DOHH2 (cell line): ENCODE measurements at regions not wholly inside any gene's neighbourhood (a gene's known extent, or its start where the extent isn't known, plus 50 kb on each side); places are given as distances from the start of the nearest gene placed in this dataset.

Experiments used
- EZH2phosphoT487 ChIP-seq: fragments of 200-600 bp; sonication (generic); IDR thresholded peaks from 2 replicates; pipeline ENCODE4 v1.6.1; 2017; ENCODE audit warnings: borderline replicate concordance, mild to moderate bottlenecking, antibody characterized with exemption, low read length, moderate library complexity, mixed read lengths
- TF ChIP-seq, protein P1 (sequence below): fragments of 200-600 bp; sonication (generic); IDR thresholded peaks from one replicate; pipeline ENCODE4 v1.5.1; 2014; ENCODE audit warnings: antibody characterized with exemption, mild to moderate bottlenecking, low read depth, low read length; ENCODE audit not compliant: poor library complexity, severe bottlenecking

DNA sequence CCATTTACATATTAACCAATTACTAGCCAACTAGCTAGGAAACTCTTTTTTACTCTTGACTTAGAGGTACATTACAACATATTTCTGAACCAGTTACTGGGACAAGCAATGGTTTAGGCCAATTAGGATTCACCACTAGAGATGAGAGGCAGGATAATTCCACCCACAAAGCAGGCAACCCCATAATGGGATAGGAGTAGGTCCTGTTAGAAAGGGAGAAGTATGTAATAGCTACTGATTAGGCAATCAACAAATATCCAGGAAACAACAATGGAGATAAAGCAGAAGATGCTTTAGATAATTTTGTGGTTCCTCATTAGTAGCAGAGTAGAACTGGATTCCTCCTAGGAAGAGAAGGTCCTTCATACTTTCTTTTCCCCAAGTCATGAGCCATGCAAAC lies 173.8 kb upstream of the GLRA2 start:
- TF ChIP-seq, protein P1, sequence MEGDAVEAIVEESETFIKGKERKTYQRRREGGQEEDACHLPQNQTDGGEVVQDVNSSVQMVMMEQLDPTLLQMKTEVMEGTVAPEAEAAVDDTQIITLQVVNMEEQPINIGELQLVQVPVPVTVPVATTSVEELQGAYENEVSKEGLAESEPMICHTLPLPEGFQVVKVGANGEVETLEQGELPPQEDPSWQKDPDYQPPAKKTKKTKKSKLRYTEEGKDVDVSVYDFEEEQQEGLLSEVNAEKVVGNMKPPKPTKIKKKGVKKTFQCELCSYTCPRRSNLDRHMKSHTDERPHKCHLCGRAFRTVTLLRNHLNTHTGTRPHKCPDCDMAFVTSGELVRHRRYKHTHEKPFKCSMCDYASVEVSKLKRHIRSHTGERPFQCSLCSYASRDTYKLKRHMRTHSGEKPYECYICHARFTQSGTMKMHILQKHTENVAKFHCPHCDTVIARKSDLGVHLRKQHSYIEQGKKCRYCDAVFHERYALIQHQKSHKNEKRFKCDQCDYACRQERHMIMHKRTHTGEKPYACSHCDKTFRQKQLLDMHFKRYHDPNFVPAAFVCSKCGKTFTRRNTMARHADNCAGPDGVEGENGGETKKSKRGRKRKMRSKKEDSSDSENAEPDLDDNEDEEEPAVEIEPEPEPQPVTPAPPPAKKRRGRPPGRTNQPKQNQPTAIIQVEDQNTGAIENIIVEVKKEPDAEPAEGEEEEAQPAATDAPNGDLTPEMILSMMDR = no peak
- TF ChIP-seq EZH2phosphoT487 = no peak
